HepG2 (cell line): ENCODE measurements at regions not wholly inside any gene's neighbourhood (a gene's known extent, or its start where the extent isn't known, plus 50 kb on each side); places are given as distances from the start of the nearest gene placed in this dataset.

ENCODE experiments used
- EZH2 ChIP-seq: conservative IDR thresholded peaks from 2 replicates; pipeline ENCODE4 v1.6.1; 2012; ENCODE audit warnings: mild to moderate bottlenecking, low read depth, low read length, moderate library complexity
- FOSL1 ChIP-seq: sonication (generic); formaldehyde crosslinking; IDR thresholded peaks from 2 replicates; pipeline ENCODE4 v1.9.0; 2021; ENCODE audit warnings: missing genetic modification reagents, borderline replicate concordance
- PHF21A ChIP-seq: sonication (generic); formaldehyde crosslinking; IDR thresholded peaks from 2 replicates; pipeline ENCODE4 v1.5.0; 2020; ENCODE audit warnings: mild to moderate bottlenecking, missing genetic modification reagents
- PHF5A ChIP-seq: IDR thresholded peaks from one replicate; pipeline ENCODE4 v1.6.1; 2018; ENCODE audit warnings: low read depth, missing genetic modification reagents; ENCODE audit not compliant: unreplicated experiment
- POLR2A ChIP-seq, 2 experiments: IDR thresholded peaks; 2 replicates each; pipeline ENCODE4 v1.6.1; 2011; ENCODE audit warnings: low read depth in 2 of 2, low read length in 2 of 2, mild to moderate bottlenecking in 1 of 2, moderate library complexity in 1 of 2; ENCODE audit not compliant: insufficient read depth in 1 of 2
- POLR2AphosphoS2 ChIP-seq: IDR thresholded peaks from 2 replicates; pipeline ENCODE4 v1.6.1; 2011; ENCODE audit warnings: low read depth, low read length, improper control_type of control experiment
- POLR2AphosphoS5 ChIP-seq: IDR thresholded peaks from 2 replicates; pipeline ENCODE4 v1.6.1; 2012; ENCODE audit warnings: low read depth, low read length
- ZKSCAN1 ChIP-seq: fragments of 150-350 bp; IDR thresholded peaks from 2 replicates; pipeline ENCODE4 v1.6.1; 2014; ENCODE audit warnings: low read length

- TF ChIP-seq FOSL1 (CRISPR knock-in tag): no peak
- TF ChIP-seq PHF5A (CRISPR knock-in tag): no peak
- TF ChIP-seq ZKSCAN1: no peak
- no peak for TF ChIP-seq POLR2A (IDR thresholded peaks at IDR 0.05; ENCODE audit: insufficient read depth in 1 of 2, low read depth in 2 of 2, low read length in 2 of 2)
- TF ChIP-seq POLR2AphosphoS5: no peak
- TF ChIP-seq POLR2AphosphoS2: no peak
- TF ChIP-seq EZH2: no peak
- TF ChIP-seq PHF21A (CRISPR knock-in tag): no peak
Observed at GRCh38 chr17:20929334-20929733, 113.5 kb downstream of the USP22 start.
